ENCODE measurements at regions not wholly inside any gene's neighbourhood (a gene's known extent, or its start where the extent isn't known, plus 50 kb on each side); places are given as distances from the start of the nearest gene placed in this dataset.
"Not testable (repeated sequence)": the region's sequence is repeated elsewhere in the genome, so short reads cannot be mapped to it uniquely, and the experiment has no call there.

DNA sequence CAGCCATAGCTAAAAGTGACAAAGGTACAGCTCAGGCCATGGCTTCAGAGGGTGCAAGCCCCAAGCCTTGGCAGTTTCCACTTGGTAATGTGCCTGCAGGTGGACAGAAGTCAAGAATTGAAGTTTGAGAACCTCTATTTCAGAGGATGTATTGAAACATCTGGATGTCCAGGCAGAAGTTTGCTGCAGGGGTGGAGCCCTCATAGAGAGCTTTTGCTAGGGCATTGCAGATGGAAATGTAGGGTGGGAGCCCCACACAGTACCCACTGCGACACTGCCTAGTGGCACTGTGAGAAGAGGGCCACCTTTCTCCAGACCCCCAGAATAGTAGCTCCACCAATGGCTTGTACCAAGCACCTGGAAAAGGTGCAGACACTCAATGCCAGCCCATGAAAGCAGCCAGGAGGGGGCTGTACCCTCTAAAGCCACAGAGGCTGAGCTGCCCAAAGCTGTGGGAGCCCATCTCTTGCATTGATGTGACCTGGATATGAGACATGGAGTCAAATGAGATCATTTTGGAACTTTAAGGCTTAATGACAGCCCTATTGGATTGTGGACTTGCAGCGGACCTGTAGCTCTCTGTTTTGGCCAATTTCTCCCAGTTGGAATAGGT is 1299.4 kb upstream of the MAP3K7 start:
- no peak for DNase-seq (ENCODE audit: low spot score)
- in situ Hi-C loops (cut with MboI; ENCODE audit: low sequenced_read_pairs, unreplicated experiment): no loop called here
- TF ChIP-seq, protein P1, sequence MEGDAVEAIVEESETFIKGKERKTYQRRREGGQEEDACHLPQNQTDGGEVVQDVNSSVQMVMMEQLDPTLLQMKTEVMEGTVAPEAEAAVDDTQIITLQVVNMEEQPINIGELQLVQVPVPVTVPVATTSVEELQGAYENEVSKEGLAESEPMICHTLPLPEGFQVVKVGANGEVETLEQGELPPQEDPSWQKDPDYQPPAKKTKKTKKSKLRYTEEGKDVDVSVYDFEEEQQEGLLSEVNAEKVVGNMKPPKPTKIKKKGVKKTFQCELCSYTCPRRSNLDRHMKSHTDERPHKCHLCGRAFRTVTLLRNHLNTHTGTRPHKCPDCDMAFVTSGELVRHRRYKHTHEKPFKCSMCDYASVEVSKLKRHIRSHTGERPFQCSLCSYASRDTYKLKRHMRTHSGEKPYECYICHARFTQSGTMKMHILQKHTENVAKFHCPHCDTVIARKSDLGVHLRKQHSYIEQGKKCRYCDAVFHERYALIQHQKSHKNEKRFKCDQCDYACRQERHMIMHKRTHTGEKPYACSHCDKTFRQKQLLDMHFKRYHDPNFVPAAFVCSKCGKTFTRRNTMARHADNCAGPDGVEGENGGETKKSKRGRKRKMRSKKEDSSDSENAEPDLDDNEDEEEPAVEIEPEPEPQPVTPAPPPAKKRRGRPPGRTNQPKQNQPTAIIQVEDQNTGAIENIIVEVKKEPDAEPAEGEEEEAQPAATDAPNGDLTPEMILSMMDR (IDR thresholded peaks at IDR 0.05; ENCODE audit: borderline replicate concordance, control extremely low read depth, extremely low read depth, insufficient read depth, missing control alignments): no peak

DNA sequence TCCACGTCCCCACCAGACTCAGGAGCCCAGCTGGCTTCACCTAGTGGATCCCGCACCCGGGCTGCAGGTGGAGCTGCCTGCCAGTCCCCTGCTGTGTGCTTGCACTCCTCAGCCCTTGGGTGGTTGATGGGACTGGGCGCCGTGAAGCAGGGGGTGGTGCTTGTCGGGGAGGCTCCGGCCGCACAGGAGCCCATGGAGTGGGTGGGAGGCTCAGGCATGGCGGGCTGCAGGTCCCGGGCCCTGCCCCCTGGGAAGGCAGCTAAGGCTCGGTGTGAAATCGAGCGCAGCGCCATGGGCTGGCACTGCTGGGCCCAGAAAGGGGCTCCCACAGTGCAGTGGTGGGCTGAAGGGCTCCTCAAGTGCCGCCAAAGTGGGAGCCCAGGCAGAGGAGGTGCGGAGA is 1294.9 kb upstream of the MAP3K7 start:
- in situ Hi-C loops (cut with MboI; ENCODE audit: low sequenced_read_pairs, unreplicated experiment); DNase-seq (ENCODE audit: low spot score): not testable (repeated sequence)

DNA sequence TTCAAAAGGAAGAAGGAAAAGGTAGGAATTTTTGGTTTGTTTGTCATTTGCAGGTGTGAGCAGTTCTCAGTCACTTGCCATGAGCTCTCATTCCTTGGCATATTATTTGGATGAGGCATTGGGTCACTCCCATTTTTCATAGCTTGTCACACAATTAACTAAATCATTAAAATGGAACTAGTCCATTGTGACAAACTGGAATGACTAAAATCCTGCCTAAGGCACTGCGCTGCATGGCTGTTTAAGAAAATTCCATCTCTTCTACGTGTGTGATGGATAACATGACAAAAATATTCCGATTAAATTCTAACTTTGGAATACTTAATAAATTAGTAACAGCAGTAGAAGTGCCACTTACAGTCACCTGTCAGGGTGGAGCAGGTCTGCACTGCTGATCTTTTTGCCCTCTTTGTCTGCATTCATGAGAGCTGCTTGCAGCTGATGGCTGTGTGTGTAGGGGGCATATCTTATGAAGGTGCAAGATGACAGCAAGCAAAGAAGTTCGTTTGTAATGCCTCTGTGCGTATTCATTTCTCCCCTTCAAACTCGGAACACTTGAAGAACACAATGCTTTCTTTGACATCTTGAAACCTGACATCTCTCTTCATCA is 1292.6 kb upstream of the MAP3K7 start:
- TF ChIP-seq, protein P1 (IDR thresholded peaks at IDR 0.05; ENCODE audit: borderline replicate concordance, control extremely low read depth, extremely low read depth, insufficient read depth, missing control alignments): no peak
- in situ Hi-C loops (cut with MboI; ENCODE audit: low sequenced_read_pairs, unreplicated experiment): no loop called here
- DNase-seq (ENCODE audit: low spot score): no peak

DNA sequence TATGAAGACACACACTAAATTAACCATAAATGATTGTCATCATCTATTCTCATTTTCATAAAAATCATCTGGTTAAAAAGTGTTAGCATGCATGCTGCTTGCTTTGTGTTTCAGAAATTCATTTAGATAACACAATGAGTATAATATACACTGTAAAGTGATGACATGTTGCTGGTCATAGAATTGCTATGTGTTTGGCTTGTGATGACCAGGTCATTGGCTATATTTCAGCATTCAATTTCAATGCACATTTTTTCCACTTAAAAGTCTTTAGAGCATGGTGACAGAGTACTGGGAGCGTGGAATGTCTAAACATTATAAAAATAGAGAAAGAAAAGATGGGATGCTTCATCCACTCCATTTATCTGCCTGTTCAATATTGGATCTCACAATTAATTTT is 1291.1 kb upstream of the MAP3K7 start:
- in situ Hi-C loops (cut with MboI; ENCODE audit: low sequenced_read_pairs, unreplicated experiment): no loop called here
- TF ChIP-seq, protein P1 (IDR thresholded peaks at IDR 0.05; ENCODE audit: borderline replicate concordance, control extremely low read depth, extremely low read depth, insufficient read depth, missing control alignments): no peak
- DNase-seq (ENCODE audit: low spot score): no peak

DNA sequence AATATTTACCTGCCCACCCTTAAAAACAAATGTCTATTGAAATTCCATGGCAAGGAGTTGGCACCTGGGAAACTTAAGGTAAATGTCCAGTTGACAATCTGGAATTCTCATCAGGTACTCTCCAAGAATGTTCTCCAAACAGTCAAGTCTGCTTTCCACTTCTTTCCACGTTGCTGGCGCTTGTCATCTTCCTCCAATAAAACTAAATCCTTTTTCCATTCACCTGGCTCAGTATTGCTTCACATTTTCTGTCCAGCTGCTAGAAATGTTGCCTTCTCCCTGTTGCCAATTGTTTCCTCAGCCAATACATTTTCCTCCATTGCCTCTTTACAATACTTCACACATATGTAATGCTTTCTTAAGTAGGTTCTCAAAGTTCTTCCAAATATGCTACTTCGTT is 1288.1 kb upstream of the MAP3K7 start:
- no peak for DNase-seq (ENCODE audit: low spot score)
- TF ChIP-seq, protein P1 (IDR thresholded peaks at IDR 0.05; ENCODE audit: borderline replicate concordance, control extremely low read depth, extremely low read depth, insufficient read depth, missing control alignments): no peak
- in situ Hi-C loops (cut with MboI; ENCODE audit: low sequenced_read_pairs, unreplicated experiment): no loop called here

DNA sequence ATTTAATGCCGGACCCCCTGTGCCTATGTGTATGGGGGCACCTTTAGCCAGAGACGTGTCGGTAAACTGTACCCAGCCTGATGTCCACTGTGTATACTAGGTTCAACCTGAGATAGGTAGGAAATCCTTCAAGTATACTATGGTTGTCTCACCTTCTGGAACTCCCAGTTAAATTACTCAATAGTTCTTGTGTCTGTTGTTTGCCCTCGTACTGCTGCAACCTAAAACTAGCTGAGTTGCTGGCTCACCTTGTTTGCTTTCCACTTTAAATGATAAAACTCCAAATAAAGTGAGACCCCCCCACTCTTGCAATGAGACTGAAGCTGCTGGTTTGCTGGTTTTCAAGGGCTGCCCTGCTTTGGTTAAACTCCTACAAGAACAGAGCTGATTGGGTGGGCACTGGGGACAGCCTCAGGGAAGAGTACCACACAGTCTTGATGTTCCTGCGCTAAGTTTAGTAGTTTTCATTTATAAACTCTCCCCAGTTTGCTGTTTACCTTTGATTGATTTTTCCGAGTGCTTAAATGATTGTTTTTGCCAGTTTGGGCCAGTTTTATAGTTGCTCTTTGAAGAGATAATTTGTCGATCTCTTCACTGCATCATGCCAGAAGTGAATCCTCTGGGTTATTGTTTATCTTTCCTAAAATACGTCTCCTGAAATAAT is 1281.8 kb upstream of the MAP3K7 start:
- TF ChIP-seq, protein P1 (IDR thresholded peaks at IDR 0.05; ENCODE audit: borderline replicate concordance, control extremely low read depth, extremely low read depth, insufficient read depth, missing control alignments): no peak
- DNase-seq (ENCODE audit: low spot score): no peak
- in situ Hi-C loops (cut with MboI; ENCODE audit: low sequenced_read_pairs, unreplicated experiment): no loop called here

DNA sequence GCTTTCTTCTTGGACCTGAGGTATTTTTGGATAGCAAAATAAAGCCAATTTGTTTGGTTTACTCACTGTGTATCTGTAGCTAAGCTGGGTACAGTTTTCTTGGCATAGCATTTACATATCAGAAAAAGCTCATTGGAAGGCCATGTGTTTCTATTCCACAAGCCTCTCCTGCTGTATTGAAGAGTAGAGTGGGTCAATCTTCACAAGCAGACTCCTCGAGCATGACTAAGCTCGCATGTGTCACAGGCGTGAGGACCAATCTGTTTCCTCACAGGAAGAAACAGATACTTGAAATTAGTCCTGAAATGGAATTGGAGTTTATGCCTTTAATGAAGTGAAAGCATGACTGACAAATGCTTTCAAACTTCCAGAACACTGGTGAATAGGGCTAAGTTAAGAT is 1279.0 kb upstream of the MAP3K7 start:
- in situ Hi-C loops (cut with MboI; ENCODE audit: low sequenced_read_pairs, unreplicated experiment): no loop called here
- no peak for DNase-seq (ENCODE audit: low spot score)
- TF ChIP-seq, protein P1 (IDR thresholded peaks at IDR 0.05; ENCODE audit: borderline replicate concordance, control extremely low read depth, extremely low read depth, insufficient read depth, missing control alignments): no peak

All from GM13976 (cell line).